Limb (tissue), 2 donors: ENCODE measurements at regions not wholly inside any gene's neighbourhood (a gene's known extent, or its start where the extent isn't known, plus 50 kb on each side); places are given as distances from the start of the nearest gene placed in this dataset.

ENCODE experiments used
- DNase-seq, 2 donors: peaks; one replicate each; pipeline ENCODE4 v3.0.0-alpha.2; 2016; ENCODE audit errors: extremely low spot score in 2 of 2

GRCh38 chrX:103158317-103158621, 56.6 kb upstream of the BEX4 start:
- no peak for DNase-seq

GRCh38 chrX:103157496-103158316, 57.2 kb upstream of the BEX4 start:
- peak; percentile 2 to 30 for DNase-seq

GRCh38 chrX:103155201-103155600, 59.7 kb upstream of the BEX4 start:
- no peak for DNase-seq

GRCh38 chrX:103153661-103154060, 60.7 kb upstream of the NXF3 start:
- no peak for DNase-seq

- DNase-seq, result no peak
These were observed 58.9 kb upstream of the NXF3 start for GRCh38 chrX:103151799-103152198.

- DNase-seq, result no peak
These were observed 56.7 kb upstream of the NXF3 start for GRCh38 chrX:103149652-103150051.

- DNase-seq, result no peak
These were observed 55.1 kb upstream of the NXF3 start for GRCh38 chrX:103148075-103148474.
